Osteoblast (primary cell): ENCODE measurements at regions not wholly inside any gene's neighbourhood (a gene's known extent, or its start where the extent isn't known, plus 50 kb on each side); places are given as distances from the start of the nearest gene placed in this dataset.

Source experiments
- DNase-seq: peaks from one replicate; pipeline ENCODE4 v3.0.0; 2011; ENCODE audit warnings: low spot score, mixed read lengths; ENCODE audit not compliant: insufficient read length; ENCODE audit errors: missing footprints
- H2AFZ ChIP-seq: 2 replicates; pipeline ENCODE4 v1.6.0; 2011; ENCODE audit warnings: mild to moderate bottlenecking, low read length
- H3K27ac ChIP-seq: 2 replicates; pipeline ENCODE4 v1.5.1; 2011; ENCODE audit warnings: mild to moderate bottlenecking, low read depth, low read length, moderate library complexity
- H3K27me3 ChIP-seq: 2 replicates; pipeline ENCODE4 v1.6.0; 2012; ENCODE audit warnings: mild to moderate bottlenecking, control low read depth, inconsistent platforms, low read length, moderate library complexity; ENCODE audit not compliant: insufficient read depth
- H3K36me3 ChIP-seq: 2 replicates; pipeline ENCODE4 v1.5.1; 2011; ENCODE audit warnings: mild to moderate bottlenecking, low read length, control low read depth, moderate library complexity; ENCODE audit not compliant: insufficient read depth
- H3K4me1 ChIP-seq: 2 replicates; pipeline ENCODE4 v1.5.1; 2011; ENCODE audit warnings: mild to moderate bottlenecking, low read length, control low read depth, moderate library complexity; ENCODE audit not compliant: insufficient read depth
- H3K4me2 ChIP-seq: 2 replicates; pipeline ENCODE4 v1.6.0; 2011; ENCODE audit warnings: mild to moderate bottlenecking, low read length; ENCODE audit not compliant: insufficient read depth
- H3K4me3 ChIP-seq: fragments of 200-600 bp; sonication (generic); 3 replicates; pipeline ENCODE4 v1.5.1; 2012; ENCODE audit warnings: mild to moderate bottlenecking, low read length, inconsistent platforms; ENCODE audit not compliant: insufficient read depth
- H3K79me2 ChIP-seq: 2 replicates; pipeline ENCODE4 v1.6.0; 2012; ENCODE audit warnings: mild to moderate bottlenecking, low read length, control low read depth, inconsistent platforms; ENCODE audit not compliant: insufficient read depth
- H3K9me3 ChIP-seq: 2 replicates; pipeline ENCODE4 v1.5.1; 2011; ENCODE audit warnings: low read depth, low read length, control low read depth
- H4K20me1 ChIP-seq: 2 replicates; pipeline ENCODE4 v1.6.0; 2012; ENCODE audit warnings: mild to moderate bottlenecking, low read length, control low read depth; ENCODE audit not compliant: insufficient read depth
- CTCF ChIP-seq: IDR thresholded peaks from 2 replicates; pipeline ENCODE4 v1.5.1; 2011; ENCODE audit warnings: mild to moderate bottlenecking, low read depth, low read length, moderate library complexity; ENCODE audit errors: extremely low read depth

GRCh38 chr7:18302097-18302496 lies 193.5 kb upstream of the HDAC9 start:
- H4K20me1 ChIP-seq = no peaks in the 10 kb centered on the region
- no peak overlapping the region for H3K27ac ChIP-seq
- no peaks in the 10 kb centered on the region for H3K9me3 ChIP-seq
- no peaks in the 10 kb centered on the region for H3K36me3 ChIP-seq
- H3K79me2 ChIP-seq = no peaks in the 10 kb centered on the region
- peak; percentile 57 for DNase-seq
- H3K4me3 ChIP-seq = no peak overlapping the region
- H3K27me3 ChIP-seq = no peaks in the 10 kb centered on the region
- TF ChIP-seq CTCF = no peak
- no peaks in the 10 kb centered on the region for H3K4me1 ChIP-seq
- no peak overlapping the region for H3K4me2 ChIP-seq
- H2AFZ ChIP-seq = no peak overlapping the region

- Histone ChIP-seq H3K79me2 (no peaks in the 10 kb centered on the region), H3K4me3 (no peak overlapping the region), H3K27ac (no peak overlapping the region), H3K36me3 (no peaks in the 10 kb centered on the region), H3K4me1 (no peaks in the 10 kb centered on the region), H3K4me2 (no peak overlapping the region), H3K9me3 (no peaks in the 10 kb centered on the region), H2AFZ (no peak overlapping the region), H4K20me1 (no peaks in the 10 kb centered on the region), H3K27me3 (no peaks in the 10 kb centered on the region)
- DNase-seq = no peak
- TF ChIP-seq CTCF = no peak
These were observed 189.7 kb upstream of the HDAC9 start for GRCh38 chr7:18305866-18306265.

- no peak overlapping the region for H3K27ac ChIP-seq
- H3K79me2 ChIP-seq = no peaks in the 10 kb centered on the region
- no peaks in the 10 kb centered on the region for H3K4me1 ChIP-seq
- H3K4me3 ChIP-seq = no peak overlapping the region
- H3K27me3 ChIP-seq = no peaks in the 10 kb centered on the region
- no peak overlapping the region for H3K4me2 ChIP-seq
- no peaks in the 10 kb centered on the region for H3K9me3 ChIP-seq
- DNase-seq = no peak
- H3K36me3 ChIP-seq = no peaks in the 10 kb centered on the region
- no peaks in the 10 kb centered on the region for H4K20me1 ChIP-seq
- H2AFZ ChIP-seq = no peak overlapping the region
- TF ChIP-seq CTCF = no peak
These were observed 188.9 kb upstream of the HDAC9 start for GRCh38 chr7:18306696-18307095.

GRCh38 chr7:18308938-18309337 lies 186.6 kb upstream of the HDAC9 start:
- no peak overlapping the region for H3K27ac ChIP-seq
- no peaks in the 10 kb centered on the region for H3K36me3 ChIP-seq
- H3K4me3 ChIP-seq = no peak overlapping the region
- H3K27me3 ChIP-seq = no peaks in the 10 kb centered on the region
- no peaks in the 10 kb centered on the region for H3K4me1 ChIP-seq
- H3K4me2 ChIP-seq = no peak overlapping the region
- H2AFZ ChIP-seq = no peak overlapping the region
- H3K9me3 ChIP-seq = no peaks in the 10 kb centered on the region
- H3K79me2 ChIP-seq = no peaks in the 10 kb centered on the region
- H4K20me1 ChIP-seq = no peaks in the 10 kb centered on the region
- no peak for DNase-seq
- TF ChIP-seq CTCF = no peak
